ENCODE measurements at regions not wholly inside any gene's neighbourhood (a gene's known extent, or its start where the extent isn't known, plus 50 kb on each side); places are given as distances from the start of the nearest gene placed in this dataset.

- Histone ChIP-seq H3K79me2 (ENCODE audit: insufficient read depth, low read length) (no peaks in the 10 kb centered on the region), H4K5ac (ENCODE audit: insufficient read length, low read depth, low read length) (no peak overlapping the region), H3K18ac (ENCODE audit: insufficient read length, low read depth, low read length) (no peak overlapping the region), H3K23ac (ENCODE audit: insufficient read length, low read depth, low read length) (no peak overlapping the region), H3K4ac (ENCODE audit: low read depth, low read length) (no peak overlapping the region), H3K23me2 (ENCODE audit: insufficient read length, low read depth, low read length, poor library complexity, severe bottlenecking) (no peaks in the 10 kb centered on the region), H3T11ph (ENCODE audit: low read length) (no peak overlapping the region), H3K14ac (ENCODE audit: insufficient read depth, low read length) (no peak overlapping the region), H3K79me1 (ENCODE audit: insufficient read depth, low read depth, low read length, poor library complexity, severe bottlenecking) (no peaks in the 10 kb centered on the region), H3K9ac (ENCODE audit: extremely low read depth, insufficient read length, low read length) (no peak overlapping the region), H3K27me3 (ENCODE audit: insufficient read depth, low read length) (no peaks in the 10 kb centered on the region), H3K4me1 (ENCODE audit: insufficient read depth, low read length) (no peaks in the 10 kb centered on the region), H2BK120ac (ENCODE audit: low read depth, low read length, poor library complexity, severe bottlenecking) (no peak overlapping the region), H3K4me2 (ENCODE audit: insufficient read depth, insufficient read length, low read length) (no peak overlapping the region), H2BK20ac (ENCODE audit: low read depth, low read length, poor library complexity, severe bottlenecking) (no peak overlapping the region), H2BK15ac (ENCODE audit: low read depth, low read length) (no peak overlapping the region), H2AFZ (ENCODE audit: low read length) (no peak overlapping the region), H2AK5ac (ENCODE audit: insufficient read length, low read length) (no peak overlapping the region), H3K9me3 (ENCODE audit: control insufficient read depth, low read depth, low read length) (no peaks in the 10 kb centered on the region), H2BK5ac (ENCODE audit: insufficient read length, low read length) (no peak overlapping the region), H3K27ac (ENCODE audit: insufficient read length, low read depth, low read length) (no peak overlapping the region), H3K56ac (ENCODE audit: insufficient read length, low read depth, low read length) (no peak overlapping the region), H4K8ac (replicated peaks; ENCODE audit: insufficient read length, low read depth, low read length) (no peak overlapping the region), H4K91ac (ENCODE audit: insufficient read length, low read depth, low read length) (no peak overlapping the region), H2BK12ac (ENCODE audit: insufficient read length, low read depth, low read length) (no peak overlapping the region), H4K20me1 (ENCODE audit: control insufficient read depth, insufficient read depth, insufficient read length) (no peaks in the 10 kb centered on the region)
- H3K4me1 Mint-ChIP-seq = peaks cover 2 to 9% of the 10 kb centered on the region in 2 experiments
- H3K27ac Mint-ChIP-seq = no peak overlapping the region
- no peak overlapping the region for H3K4me3 Mint-ChIP-seq
- H3K9me3 Mint-ChIP-seq = peaks cover 2 to 3% of the 10 kb centered on the region in 2 experiments; a peak in 2 of 5 replicates
- TF ChIP-seq CTCF (conservative IDR thresholded peaks at IDR 0.05) = no peak
- H3K36me3 Mint-ChIP-seq (ENCODE audit: insufficient read depth in 1 of 3, low read depth in 3 of 3) = no peaks in the 10 kb centered on the region; a peak in 1 of 7 replicates
- WGBS (ENCODE audit: extremely low coverage, insufficient read length, low lambda C conversion rate) = no CpG with 5 or more reads among the region's 2 CpGs
- H3K27me3 Mint-ChIP-seq (ENCODE audit: low read depth) = peaks cover 7% of the 10 kb centered on the region
- no peak for DNase-seq
These were observed 220.5 kb downstream of the ANKRD60 start for GRCh38 chr20:58007947-58008346.
